Activated T-helper 2 cell treated with anti-CD3 and anti-CD28 coated beads, Interferon-gamma antibody, Interleukin-2, Interleukin-4, amounts not matched to agents 10 μg/mL and 5 μg/mL and 100 μg/mL, durations not matched to agents 14 hours and 24 hours and 36 hours (primary cell): ENCODE measurements at regions not wholly inside any gene's neighbourhood (a gene's known extent, or its start where the extent isn't known, plus 50 kb on each side); places are given as distances from the start of the nearest gene placed in this dataset.

ENCODE experiments used
- DNase-seq: peaks from one replicate; pipeline ENCODE4 v3.0.0; 2021; ENCODE audit warnings: low spot score
- H3K27ac Mint-ChIP-seq: one replicate; pipeline ENCODE4 v1.8.0; 2021; ENCODE audit warnings: mixed read lengths
- H3K27me3 Mint-ChIP-seq: one replicate; pipeline ENCODE4 v1.8.0; 2021; ENCODE audit warnings: low read depth, mixed read lengths
- H3K36me3 Mint-ChIP-seq: one replicate; pipeline ENCODE4 v1.8.0; 2021; ENCODE audit warnings: low read depth, mixed read lengths
- H3K4me1 Mint-ChIP-seq: one replicate; pipeline ENCODE4 v1.8.0; 2021; ENCODE audit warnings: low read depth, mixed read lengths
- H3K4me3 Mint-ChIP-seq: one replicate; pipeline ENCODE4 v1.8.0; 2021; ENCODE audit warnings: low read depth, mild to moderate bottlenecking, moderate library complexity, mixed read lengths
- H3K9me3 Mint-ChIP-seq: one replicate; pipeline ENCODE4 v1.8.0; 2021; ENCODE audit warnings: mixed read lengths
- intact Hi-C: fragments of 100-400 bp; cut with micrococcal nuclease; formaldehyde crosslinking; loops from one replicate; pipeline ENCODE4 v1.15.1; 2023

- intact Hi-C loops = no loop called here
- peaks cover 12% of the 10 kb centered on the region for H3K27me3 Mint-ChIP-seq
- H3K4me1 Mint-ChIP-seq = peaks cover 9% of the 10 kb centered on the region
- no peak overlapping the region for H3K4me3 Mint-ChIP-seq
- H3K9me3 Mint-ChIP-seq = no peaks in the 10 kb centered on the region
- peaks cover 3% of the 10 kb centered on the region for H3K36me3 Mint-ChIP-seq
- no peak overlapping the region for H3K27ac Mint-ChIP-seq
- DNase-seq = no peak
Measured at GRCh38 chr4:121220698-121221097, 56.6 kb upstream of the TNIP3 start.

GRCh38 chr4:121219227-121219626 is 55.1 kb upstream of the TNIP3 start:
- Mint-ChIP-seq H3K4me3 (no peak overlapping the region), H3K36me3 (peaks cover 5% of the 10 kb centered on the region), H3K4me1 (peaks cover 9% of the 10 kb centered on the region), H3K27me3 (peaks cover 16% of the 10 kb centered on the region), H3K9me3 (no peaks in the 10 kb centered on the region), H3K27ac (no peak overlapping the region)
- no peak for DNase-seq
- intact Hi-C loops = no loop called here

DNA sequence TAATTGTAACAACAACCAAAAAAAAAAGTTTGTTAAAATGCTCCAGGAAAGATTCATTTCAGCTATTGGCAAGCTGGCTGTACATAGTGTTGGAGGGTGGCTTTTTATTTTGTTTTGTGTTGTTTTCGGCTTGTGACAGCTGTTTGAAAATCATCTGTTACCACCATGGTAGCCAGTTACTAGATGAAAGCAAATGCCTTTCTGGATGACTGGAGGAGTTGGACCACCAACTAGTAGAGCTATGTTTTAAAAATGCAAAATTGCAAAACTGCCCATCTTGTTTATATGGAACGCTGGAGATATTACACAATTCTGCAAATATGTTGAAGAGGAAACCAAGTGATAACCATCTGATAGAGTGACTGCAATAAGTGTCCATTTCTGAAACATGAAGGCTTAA is 53.2 kb upstream of the TNIP3 start:
- intact Hi-C loops = no loop called here
- H3K9me3 Mint-ChIP-seq = no peaks in the 10 kb centered on the region

DNA sequence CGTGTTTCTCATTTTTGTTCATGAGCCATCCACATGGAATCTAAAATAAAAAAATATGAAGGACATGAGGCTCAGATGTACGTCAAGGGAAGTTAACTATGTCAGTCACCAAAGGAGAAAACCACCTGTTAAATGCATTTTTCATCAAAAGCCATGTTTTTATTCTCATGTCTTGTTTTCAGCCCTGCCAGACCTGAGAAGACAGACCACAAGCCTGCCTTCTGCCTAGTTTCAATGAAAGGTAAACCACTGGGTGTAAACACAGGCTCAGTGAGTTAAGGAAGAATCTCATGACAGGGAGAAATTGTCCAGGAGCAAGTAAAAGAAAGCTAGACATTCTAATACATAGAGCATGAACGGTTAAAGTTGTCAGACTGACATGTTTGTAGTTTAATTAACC is 52.3 kb upstream of the TNIP3 start:
- H3K27me3 Mint-ChIP-seq = peaks cover 16% of the 10 kb centered on the region
- intact Hi-C loops = no loop called here
- H3K9me3 Mint-ChIP-seq = no peaks in the 10 kb centered on the region
- peaks cover 10% of the 10 kb centered on the region for H3K36me3 Mint-ChIP-seq
- DNase-seq = no peak
- H3K4me3 Mint-ChIP-seq = no peak overlapping the region
- H3K27ac Mint-ChIP-seq = no peak overlapping the region
- H3K4me1 Mint-ChIP-seq = peaks cover 10% of the 10 kb centered on the region

More for the DNA sequence above, 53.2 kb upstream of the TNIP3 start:
- Mint-ChIP-seq H3K36me3 (peaks cover 10% of the 10 kb centered on the region), H3K27me3 (peaks cover 18% of the 10 kb centered on the region), H3K4me1 (peaks cover 13% of the 10 kb centered on the region), H3K4me3 (no peak overlapping the region), H3K27ac (no peak overlapping the region)
- DNase-seq = no peak

GRCh38 chr4:121213940-121214339 is 49.8 kb upstream of the TNIP3 start:
- no peak for DNase-seq
- H3K9me3 Mint-ChIP-seq = no peaks in the 10 kb centered on the region
- no peak overlapping the region for H3K4me3 Mint-ChIP-seq
- intact Hi-C loops = no loop called here
- no peak overlapping the region for H3K27ac Mint-ChIP-seq
- peaks cover 7% of the 10 kb centered on the region for H3K36me3 Mint-ChIP-seq
- H3K27me3 Mint-ChIP-seq = peaks cover 13% of the 10 kb centered on the region
- H3K4me1 Mint-ChIP-seq = peaks cover 5% of the 10 kb centered on the region
